Endothelial cell of umbilical vein (primary cell): ENCODE measurements at regions not wholly inside any gene's neighbourhood (a gene's known extent, or its start where the extent isn't known, plus 50 kb on each side); places are given as distances from the start of the nearest gene placed in this dataset.

Experiments
- BruUV-seq: library from RNA; stranded (reverse); fragments of 400-500 nt; replicated peaks from 2 replicates; lab custom pipeline; 2021; lab: Mats Ljungman, UMichigan
- CTCF ChIA-PET: fragments of 300-600, 350-600 bp; sonication (Branson Sonifier 250); formaldehyde crosslinking; loops from one replicate; lab custom pipeline; 2021; ENCODE audit warnings: antibody characterized with exemption, inconsistent platforms; lab: Charles Lee
- POLR2A ChIA-PET: fragments of 300-600, 350-600 bp; sonication (Branson Sonifier 250); formaldehyde crosslinking; loops from one replicate; lab custom pipeline; 2021; ENCODE audit warnings: antibody characterized with exemption, inconsistent platforms; lab: Charles Lee
- DNase-seq: peaks from one replicate; pipeline ENCODE4 v3.0.0-alpha.2; 2011; ENCODE audit warnings: low read depth, low spot score
- FAIRE-seq: peaks from 2 replicates; lab custom pipeline; 2011; peaks lifted over from hg19 to GRCh38; lab: Jason Lieb, UNC
- H2AFZ ChIP-seq: 2 replicates; pipeline ENCODE4 v1.6.0; 2012; ENCODE audit warnings: low read depth, low read length, control low read depth, inconsistent platforms
- H3K27ac ChIP-seq: 2 replicates; pipeline ENCODE4 v1.5.1; 2011; ENCODE audit warnings: low read depth, mild to moderate bottlenecking, control low read depth, low read length, moderate library complexity; ENCODE audit not compliant: insufficient read depth
- H3K27me3 ChIP-seq, 2 experiments: 2 replicates each; pipeline versions ENCODE4 v1.6.0 to v1.6.1; 2011; ENCODE audit warnings: low read length in 2 of 2, mixed read lengths in 1 of 2; ENCODE audit not compliant: control insufficient read depth in 2 of 2, insufficient read depth in 2 of 2
- H3K36me3 ChIP-seq, 2 experiments: 2 replicates in 1 of 2; 3 replicates in 1 of 2; pipeline ENCODE4 v1.5.1; 2011; ENCODE audit warnings: low read length in 2 of 2, mild to moderate bottlenecking in 1 of 2, moderate library complexity in 1 of 2; ENCODE audit not compliant: control insufficient read depth in 2 of 2, insufficient read depth in 2 of 2; ENCODE audit errors: extremely low read depth in 1 of 2
- H3K4me1 ChIP-seq: 3 replicates; pipeline ENCODE4 v1.5.1; 2011; ENCODE audit warnings: mild to moderate bottlenecking, low read length; ENCODE audit not compliant: control insufficient read depth, insufficient read depth; ENCODE audit errors: extremely low read depth
- H3K4me2 ChIP-seq: 2 replicates; pipeline ENCODE4 v1.6.1; 2011; ENCODE audit warnings: low read length, control low read depth, mixed read lengths; ENCODE audit not compliant: insufficient read depth
- H3K4me3 ChIP-seq, 3 experiments: fragments of 200-600 bp in 1 of 3; sonication (generic), shearing (Covaris generic) in 1 of 3; replicated peaks in 1 of 3; 2 replicates each; pipeline ENCODE4 v1.5.1; 2011 to 2016; ENCODE audit warnings: control low read depth in 3 of 3, low read length in 3 of 3, mild to moderate bottlenecking in 2 of 3, inconsistent platforms in 1 of 3, low read depth in 1 of 3, moderate library complexity in 1 of 3; ENCODE audit not compliant: insufficient read depth in 1 of 3
- H3K79me2 ChIP-seq: 2 replicates; pipeline ENCODE4 v1.6.0; 2012; ENCODE audit warnings: low read length, inconsistent platforms; ENCODE audit not compliant: control insufficient read depth, insufficient read depth
- H3K9ac ChIP-seq: replicated peaks from 2 replicates; pipeline ENCODE3; 2011; ENCODE audit warnings: low read length, control low read depth; ENCODE audit not compliant: insufficient read depth; ENCODE audit errors: extremely low read depth
- H3K9me1 ChIP-seq: replicated peaks from 3 replicates; pipeline ENCODE4 v1.6.0; 2011; ENCODE audit warnings: mild to moderate bottlenecking, low read length; ENCODE audit not compliant: control insufficient read depth, insufficient read depth; ENCODE audit errors: extremely low read depth
- H3K9me3 ChIP-seq: replicated peaks from 2 replicates; pipeline ENCODE4 v1.5.1; 2012; ENCODE audit warnings: low read length, inconsistent platforms; ENCODE audit not compliant: control insufficient read depth, insufficient read depth
- H4K20me1 ChIP-seq: replicated peaks from 2 replicates; pipeline ENCODE3; 2011; ENCODE audit warnings: mild to moderate bottlenecking, low read length; ENCODE audit not compliant: control insufficient read depth, insufficient read depth; ENCODE audit errors: extremely low read depth
- FOS ChIP-seq: IDR thresholded peaks from 2 replicates; pipeline ENCODE4 v1.6.1; 2011; ENCODE audit warnings: mild to moderate bottlenecking, low read length, moderate library complexity, borderline replicate concordance; ENCODE audit not compliant: insufficient read depth
- GATA2 ChIP-seq: IDR thresholded peaks from 2 replicates; pipeline ENCODE4 v1.7.0; 2011; ENCODE audit warnings: low read depth, mild to moderate bottlenecking, moderate library complexity, mixed read lengths, low read length; ENCODE audit not compliant: insufficient read length, insufficient read depth
- JUN ChIP-seq: IDR thresholded peaks from 2 replicates; pipeline ENCODE4 v1.6.1; 2011; ENCODE audit warnings: borderline replicate concordance, low read depth; ENCODE audit not compliant: insufficient read length, insufficient read depth
- MYC ChIP-seq: IDR thresholded peaks from one replicate; pipeline ENCODE4 v1.6.1; 2011; ENCODE audit warnings: mild to moderate bottlenecking, low read depth, low read length
- dilution Hi-C: fragments of 300-500 bp; cut with MboI; formaldehyde crosslinking; loops from one replicate; pipeline ENCODE4 v1.15.0; 2019; ENCODE audit warnings: low sequenced_read_pairs; ENCODE audit not compliant: extremely low pct_ligation_motif_present
- intact Hi-C: fragments of 100-400 bp; cut with micrococcal nuclease; formaldehyde crosslinking; loops from one replicate; pipeline ENCODE4 v1.10.0; 2022

- no TSS peak for BruUV-seq
- DNase-seq: no peak
Measured at GRCh38 chr1:59017501-59018231, 233.8 kb upstream of the JUN start.

GRCh38 chr1:59018446-59018845 is 234.6 kb upstream of the JUN start:
- no peak overlapping the region for H3K9ac ChIP-seq
- no peaks in the 10 kb centered on the region for H3K9me1 ChIP-seq
- no TSS peak for BruUV-seq
- no peak overlapping the region for H2AFZ ChIP-seq
- intact Hi-C loops: loop anchor here (5.0 kb wide), 1 partner anchor 279 kb away; the partner anchor contains the start of gene FGGY
- no peak overlapping the region for H3K4me2 ChIP-seq
- H3K9me3 ChIP-seq: no peaks in the 10 kb centered on the region
- H3K4me1 ChIP-seq: peaks cover 29% of the 10 kb centered on the region
- no peak for DNase-seq
- no peak for FAIRE-seq
- CTCF ChIA-PET: interaction anchor here (0.8 to 1.3 kb wide), 2 partner anchors 11 to 65 kb away, joined by 3 read pairs; no protein-coding TSS in a partner anchor
- H3K36me3 ChIP-seq: no peaks in the 10 kb centered on the region
- dilution Hi-C loops: no loop called here
- no peaks in the 10 kb centered on the region for H3K79me2 ChIP-seq
- POLR2A ChIA-PET: no interaction called here
- no peaks in the 10 kb centered on the region for H4K20me1 ChIP-seq
- H3K4me3 ChIP-seq: no peak overlapping the region
- no peak overlapping the region for H3K27ac ChIP-seq
- no peak for TF ChIP-seq FOS
- no peak for TF ChIP-seq JUN
- no peaks in the 10 kb centered on the region for H3K27me3 ChIP-seq

More at GRCh38 chr1:59017501-59018231, 233.8 kb upstream of the JUN start:
- no peak overlapping the region for H3K27ac ChIP-seq
- H3K36me3 ChIP-seq: no peaks in the 10 kb centered on the region
- no peaks in the 10 kb centered on the region for H3K9me3 ChIP-seq
- FAIRE-seq: no peak
- no peak overlapping the region for H2AFZ ChIP-seq
- no peaks in the 10 kb centered on the region for H3K79me2 ChIP-seq
- no peak overlapping the region for H3K9ac ChIP-seq
- H3K4me3 ChIP-seq: no peak overlapping the region
- no peaks in the 10 kb centered on the region for H4K20me1 ChIP-seq
- peaks cover 33% of the 10 kb centered on the region for H3K4me1 ChIP-seq
- intact Hi-C loops (loop anchor here (5.0 kb wide), 1 partner anchor 280 kb away; the partner anchor contains the start of gene FGGY), dilution Hi-C loops (no loop called here)
- ChIA-PET POLR2A (no interaction called here), CTCF (interaction anchor here (0.8 to 1.4 kb wide), 4 partner anchors 12 to 66 kb away, joined by 3 read pairs; no protein-coding TSS in a partner anchor)
- H3K27me3 ChIP-seq: no peaks in the 10 kb centered on the region
- H3K9me1 ChIP-seq: no peaks in the 10 kb centered on the region
- no peak for TF ChIP-seq JUN
- no peak for TF ChIP-seq MYC
- no peak for TF ChIP-seq FOS
- TF ChIP-seq GATA2: no peak
- no peak overlapping the region for H3K4me2 ChIP-seq
